Right lobe of liver (tissue), 6 donors: ENCODE measurements at regions not wholly inside any gene's neighbourhood (a gene's known extent, or its start where the extent isn't known, plus 50 kb on each side); places are given as distances from the start of the nearest gene placed in this dataset.

Experiments used
- ATAC-seq, 4 donors: fragments of 200-7000 bp; cut with Tn5 transposase; one replicate each; pipeline ENCODE4 v1.9.1; 2020; ENCODE audit warnings: mild to moderate bottlenecking in 4 of 4, moderate library complexity in 4 of 4
- DNase-seq, 3 donors: peaks; one replicate each; pipeline ENCODE4 v3.0.0-alpha.2; 2020
- H3K27ac ChIP-seq, 3 donors: fragments of 200-600 bp; one replicate each; pipeline ENCODE4 v1.8.0; 2022
- H3K27me3 ChIP-seq, 2 donors: fragments of 200-600 bp; one replicate each; pipeline ENCODE4 v1.8.0; 2022
- H3K36me3 ChIP-seq, 4 donors: fragments of 200-600 bp; sonication (generic) in 1 of 4; one replicate each; pipeline versions ENCODE4 v1.5.1 to v1.8.0; 2017 to 2022; ENCODE audit warnings: control low read depth in 1 of 4
- H3K4me1 ChIP-seq, 4 donors: fragments of 200-600 bp; sonication (generic) in 1 of 4; one replicate each; pipeline versions ENCODE4 v1.5.1 to v1.8.0; 2017 to 2022; ENCODE audit warnings: control low read depth in 1 of 4
- H3K4me3 ChIP-seq, 3 donors: fragments of 200-600 bp; one replicate each; pipeline ENCODE4 v1.8.0; 2022
- H3K9me3 ChIP-seq, 4 donors: fragments of 200-600 bp; sonication (generic) in 1 of 4; one replicate each; pipeline versions ENCODE4 v1.5.1 to v1.8.0; 2017 to 2022; ENCODE audit warnings: control low read depth in 1 of 4
- POLR2A ChIP-seq: fragments of 450-650 bp; IDR thresholded peaks from one replicate; pipeline ENCODE4 v1.6.1; 2017; ENCODE audit warnings: antibody characterized with exemption, mild to moderate bottlenecking
- WGBS: methylation state at CpG from one replicate; pipeline ENCODE4 v1.1.6; 2018; ENCODE audit warnings: low coverage, low lambda C conversion rate; ENCODE audit not compliant: insufficient coverage; ENCODE audit errors: missing lambda C conversion rate; 5-methylcytosine and 5-hydroxymethylcytosine counted together
- intact Hi-C, 2 donors: fragments of 100-400 bp; cut with DNase I; formaldehyde crosslinking; loops; one replicate each; pipeline versions ENCODE4 v1.11.2 to v1.14.1; 2022
- TF ChIP-seq, protein P1 (sequence below), 4 donors: fragments of 200-600 bp in 3 of 4; fragments of 450-650 bp in 1 of 4; IDR thresholded peaks; one replicate each; pipeline versions ENCODE4 v1.5.1 to v1.8.0; 2016 to 2022; ENCODE audit warnings: antibody characterized with exemption in 4 of 4, mild to moderate bottlenecking in 2 of 4
- donor health status: DM: no; HTN: yes; CAD: no.
- donor health status: DM: no; HTN: no; CAD: no.
- donor health status: DM: no; HTN: no; CAD: no.
- donor health status: DM: no; HTN: yes; CAD: no.
- donor health status: DM: no; HTN: yes; CAD: no.

DNA sequence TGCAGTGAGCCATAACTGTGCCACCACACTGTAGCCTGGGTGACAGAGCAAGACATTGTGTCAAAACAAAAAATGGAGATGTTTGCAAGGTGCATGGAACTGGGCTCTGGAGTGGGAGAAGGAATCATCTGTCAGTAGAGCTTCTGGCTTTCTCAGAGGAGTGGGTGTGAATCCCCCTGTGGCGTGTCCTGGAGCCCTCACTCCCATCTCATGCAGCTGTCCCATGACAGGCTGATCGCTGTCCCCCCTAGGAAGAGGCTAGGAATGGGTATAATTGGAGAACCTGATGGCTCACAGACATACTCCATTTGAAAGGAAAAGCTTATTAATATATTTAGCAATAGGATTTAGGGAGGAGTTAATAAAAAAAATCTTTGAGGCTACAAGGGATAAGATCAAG, 125.8 kb upstream of the EPB41L3 start:
- Histone ChIP-seq H3K4me1 (no peaks in the 10 kb centered on the region), H3K27ac (no peak overlapping the region), H3K9me3 (no peaks in the 10 kb centered on the region), H3K36me3 (no peaks in the 10 kb centered on the region), H3K4me3 (no peak overlapping the region), H3K27me3 (no peaks in the 10 kb centered on the region)
- TF ChIP-seq, protein P1, sequence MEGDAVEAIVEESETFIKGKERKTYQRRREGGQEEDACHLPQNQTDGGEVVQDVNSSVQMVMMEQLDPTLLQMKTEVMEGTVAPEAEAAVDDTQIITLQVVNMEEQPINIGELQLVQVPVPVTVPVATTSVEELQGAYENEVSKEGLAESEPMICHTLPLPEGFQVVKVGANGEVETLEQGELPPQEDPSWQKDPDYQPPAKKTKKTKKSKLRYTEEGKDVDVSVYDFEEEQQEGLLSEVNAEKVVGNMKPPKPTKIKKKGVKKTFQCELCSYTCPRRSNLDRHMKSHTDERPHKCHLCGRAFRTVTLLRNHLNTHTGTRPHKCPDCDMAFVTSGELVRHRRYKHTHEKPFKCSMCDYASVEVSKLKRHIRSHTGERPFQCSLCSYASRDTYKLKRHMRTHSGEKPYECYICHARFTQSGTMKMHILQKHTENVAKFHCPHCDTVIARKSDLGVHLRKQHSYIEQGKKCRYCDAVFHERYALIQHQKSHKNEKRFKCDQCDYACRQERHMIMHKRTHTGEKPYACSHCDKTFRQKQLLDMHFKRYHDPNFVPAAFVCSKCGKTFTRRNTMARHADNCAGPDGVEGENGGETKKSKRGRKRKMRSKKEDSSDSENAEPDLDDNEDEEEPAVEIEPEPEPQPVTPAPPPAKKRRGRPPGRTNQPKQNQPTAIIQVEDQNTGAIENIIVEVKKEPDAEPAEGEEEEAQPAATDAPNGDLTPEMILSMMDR (IDR thresholded peaks at IDR 0.05): no peak
- no peak for TF ChIP-seq POLR2A
- WGBS: 23% methylated on average over 2 of the region's 2 CpGs
- intact Hi-C loops: no loop called here
- DNase-seq (no peak), ATAC-seq (no peak)

GRCh38 chr18:5668087-5668715, 124.4 kb upstream of the EPB41L3 start:
- Histone ChIP-seq H3K4me3 (no peak overlapping the region), H3K27ac (no peak overlapping the region), H3K4me1 (no peaks in the 10 kb centered on the region), H3K36me3 (no peaks in the 10 kb centered on the region), H3K27me3 (no peaks in the 10 kb centered on the region), H3K9me3 (no peaks in the 10 kb centered on the region)
- intact Hi-C loops: no loop called here
- no peak for TF ChIP-seq POLR2A
- TF ChIP-seq, protein P1 (IDR thresholded peaks at IDR 0.05): no peak
- 80% methylated on average over 1 of the region's 2 CpGs for WGBS
- ATAC-seq (no peak), DNase-seq (no peak)

DNA sequence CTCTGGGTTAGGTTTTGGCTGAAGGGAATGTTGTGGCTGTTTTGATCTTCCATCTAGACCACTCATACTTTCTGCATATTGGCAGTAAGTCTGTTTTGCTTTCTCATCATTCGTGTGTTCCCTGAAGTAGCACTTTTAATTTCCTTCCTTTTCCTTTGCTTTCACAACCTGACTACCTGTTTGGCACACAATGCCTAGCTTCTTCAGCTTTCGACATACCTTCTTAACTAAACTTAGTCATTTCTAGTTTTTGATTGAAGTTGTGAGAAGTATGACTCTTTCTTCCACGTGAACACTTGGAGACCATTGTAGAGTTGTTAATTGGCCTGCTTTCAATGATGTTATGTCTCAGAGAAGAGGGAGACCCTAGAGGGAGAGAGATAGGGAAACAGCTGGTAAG, 123.6 kb upstream of the EPB41L3 start:
- 50% methylated on average over 3 of the region's 3 CpGs for WGBS
- intact Hi-C loops: no loop called here
- ATAC-seq: no peak

DNA sequence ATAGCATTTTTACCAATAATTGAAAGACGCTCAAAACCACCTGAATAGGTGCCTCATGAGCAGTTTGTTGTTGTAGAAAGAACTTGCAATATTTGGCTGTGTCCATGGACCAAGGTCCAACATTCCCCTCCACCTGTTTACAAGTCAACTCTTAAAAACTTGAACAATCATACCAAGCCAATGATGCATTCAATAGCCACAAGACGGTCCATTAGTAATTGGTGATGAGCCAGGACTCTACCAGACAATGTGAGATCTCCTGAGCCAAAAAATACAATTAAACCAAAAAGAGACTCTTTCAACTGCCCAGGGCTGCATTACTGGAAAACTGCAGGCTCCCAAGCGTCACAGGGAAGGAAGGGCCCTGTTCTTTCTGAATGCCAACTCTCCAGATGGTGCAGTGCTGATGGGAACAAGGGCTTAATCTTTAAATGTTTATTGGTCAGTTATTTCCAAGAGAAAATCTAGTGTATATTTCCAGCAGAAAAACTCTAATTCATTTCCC, 118.8 kb upstream of the EPB41L3 start:
- intact Hi-C loops: no loop called here
- no peak for ATAC-seq
- no peaks in the 10 kb centered on the region for H3K27me3 ChIP-seq
- no peaks in the 10 kb centered on the region for H3K36me3 ChIP-seq
- no peak overlapping the region for H3K4me3 ChIP-seq
- TF ChIP-seq, protein P1 (IDR thresholded peaks at IDR 0.05): no peak
- no peak overlapping the region for H3K27ac ChIP-seq
- no peaks in the 10 kb centered on the region for H3K4me1 ChIP-seq
- no peak for DNase-seq
- no peaks in the 10 kb centered on the region for H3K9me3 ChIP-seq
- WGBS: 40% methylated on average over 3 of the region's 3 CpGs

More for the DNA sequence above, 123.6 kb upstream of the EPB41L3 start:
- TF ChIP-seq, protein P1 (IDR thresholded peaks at IDR 0.05): no peak
- TF ChIP-seq POLR2A: no peak
- Histone ChIP-seq H3K27ac (no peak overlapping the region), H3K4me1 (no peaks in the 10 kb centered on the region), H3K36me3 (no peaks in the 10 kb centered on the region), H3K27me3 (no peaks in the 10 kb centered on the region), H3K9me3 (no peaks in the 10 kb centered on the region), H3K4me3 (no peak overlapping the region)
- DNase-seq: no peak
